ENCODE measurements at regions not wholly inside any gene's neighbourhood (a gene's known extent, or its start where the extent isn't known, plus 50 kb on each side); places are given as distances from the start of the nearest gene placed in this dataset.

DNA sequence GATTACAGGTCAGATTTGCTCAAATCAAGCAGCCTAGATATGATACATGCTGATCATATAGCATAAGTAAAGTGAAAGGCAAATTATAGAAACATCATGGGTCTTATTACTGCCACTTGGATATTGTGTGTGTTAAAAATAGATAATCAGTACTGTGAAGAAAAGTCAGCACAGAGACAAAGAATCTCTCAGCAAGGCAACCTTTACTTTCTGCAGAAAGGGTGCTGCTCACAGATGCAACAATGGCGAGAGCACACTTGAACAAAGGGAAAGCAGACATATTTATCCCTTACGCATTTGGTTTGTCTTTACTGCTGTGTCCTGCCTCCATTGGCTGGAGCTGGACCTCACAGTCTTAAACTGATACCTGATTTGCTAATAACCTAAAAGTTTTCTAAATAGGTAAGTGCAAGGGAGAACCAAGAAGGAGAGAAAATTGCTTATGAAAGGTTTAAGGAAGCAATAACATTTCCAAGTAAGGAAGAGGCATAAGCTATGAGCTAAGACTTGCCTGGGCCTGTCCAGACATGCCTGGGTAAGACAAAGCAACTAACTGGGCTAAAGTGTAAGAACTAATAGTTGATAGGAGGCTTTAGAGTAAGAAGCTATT is 1310.8 kb upstream of the LRRTM3 start:
- no peaks in the 10 kb centered on the region for H3K4me1 Mint-ChIP-seq (ENCODE audit: low read depth, unreplicated experiment)
- ChIA-PET CTCF (no interaction called here), POLR2A (no interaction called here)
- peaks cover 21% of the 10 kb centered on the region for H3K9me3 Mint-ChIP-seq (ENCODE audit: unreplicated experiment)
- Histone ChIP-seq H3K36me3 (ENCODE audit: control insufficient read depth, insufficient read depth, low read length) (no peaks in the 10 kb centered on the region), H3K27me3 (replicated peaks; ENCODE audit: control insufficient read depth, insufficient read depth, low read length) (no peaks in the 10 kb centered on the region), H3K9me3 (peaks cover 11% of the 10 kb centered on the region), H3K4me3 (ENCODE audit: low read depth, low read length) (no peak overlapping the region), H3K4me1 (no peaks in the 10 kb centered on the region)
- DNase-seq = no peak
- intact Hi-C loops (cut with micrococcal nuclease; ENCODE audit: unreplicated experiment) = no loop called here
- H3K27ac Mint-ChIP-seq (ENCODE audit: unreplicated experiment) = no peak overlapping the region
- TF ChIP-seq, protein P1, sequence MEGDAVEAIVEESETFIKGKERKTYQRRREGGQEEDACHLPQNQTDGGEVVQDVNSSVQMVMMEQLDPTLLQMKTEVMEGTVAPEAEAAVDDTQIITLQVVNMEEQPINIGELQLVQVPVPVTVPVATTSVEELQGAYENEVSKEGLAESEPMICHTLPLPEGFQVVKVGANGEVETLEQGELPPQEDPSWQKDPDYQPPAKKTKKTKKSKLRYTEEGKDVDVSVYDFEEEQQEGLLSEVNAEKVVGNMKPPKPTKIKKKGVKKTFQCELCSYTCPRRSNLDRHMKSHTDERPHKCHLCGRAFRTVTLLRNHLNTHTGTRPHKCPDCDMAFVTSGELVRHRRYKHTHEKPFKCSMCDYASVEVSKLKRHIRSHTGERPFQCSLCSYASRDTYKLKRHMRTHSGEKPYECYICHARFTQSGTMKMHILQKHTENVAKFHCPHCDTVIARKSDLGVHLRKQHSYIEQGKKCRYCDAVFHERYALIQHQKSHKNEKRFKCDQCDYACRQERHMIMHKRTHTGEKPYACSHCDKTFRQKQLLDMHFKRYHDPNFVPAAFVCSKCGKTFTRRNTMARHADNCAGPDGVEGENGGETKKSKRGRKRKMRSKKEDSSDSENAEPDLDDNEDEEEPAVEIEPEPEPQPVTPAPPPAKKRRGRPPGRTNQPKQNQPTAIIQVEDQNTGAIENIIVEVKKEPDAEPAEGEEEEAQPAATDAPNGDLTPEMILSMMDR (IDR thresholded peaks at IDR 0.05; ENCODE audit: insufficient read depth in 1 of 2, low read depth in 1 of 2, low read length in 1 of 2, severe bottlenecking in 1 of 2, unreplicated experiment in 1 of 2) = no peak
- no peaks in the 10 kb centered on the region for H3K36me3 Mint-ChIP-seq (ENCODE audit: insufficient read depth, unreplicated experiment)
- H3K27me3 Mint-ChIP-seq (ENCODE audit: insufficient read depth, unreplicated experiment) = no peaks in the 10 kb centered on the region
- H3K4me3 Mint-ChIP-seq (ENCODE audit: unreplicated experiment) = no peak overlapping the region
- no TSS peak for BruUV-seq (replicated peaks)

DNA sequence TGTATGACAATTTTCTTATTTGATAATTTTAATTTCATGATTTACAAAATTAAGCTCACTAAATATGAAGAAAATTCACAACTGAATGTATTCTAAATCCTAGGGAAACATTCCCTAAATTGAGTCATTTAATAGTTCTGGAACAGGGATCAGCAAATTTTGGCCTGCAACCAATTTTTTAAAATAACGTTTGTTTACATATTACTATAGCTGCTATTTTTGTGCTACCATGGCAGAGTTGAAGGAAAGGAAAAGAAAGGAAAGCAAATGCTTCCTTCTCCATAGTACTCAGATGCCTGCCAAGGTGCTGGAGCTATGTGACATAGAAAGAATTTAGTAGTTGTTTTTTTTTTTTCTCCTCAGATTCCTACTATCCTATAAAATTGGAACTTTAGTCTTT is 1307.7 kb upstream of the LRRTM3 start:
- TF ChIP-seq, protein P1 (IDR thresholded peaks at IDR 0.05; ENCODE audit: insufficient read depth in 1 of 2, low read depth in 1 of 2, low read length in 1 of 2, severe bottlenecking in 1 of 2, unreplicated experiment in 1 of 2) = no peak
- CTCF ChIA-PET = no interaction called here
- DNase-seq = no peak
- Mint-ChIP-seq H3K36me3 (ENCODE audit: insufficient read depth, unreplicated experiment) (no peaks in the 10 kb centered on the region), H3K9me3 (ENCODE audit: unreplicated experiment) (peaks cover 21% of the 10 kb centered on the region), H3K4me1 (ENCODE audit: low read depth, unreplicated experiment) (no peaks in the 10 kb centered on the region), H3K27ac (ENCODE audit: unreplicated experiment) (no peak overlapping the region), H3K27me3 (ENCODE audit: insufficient read depth, unreplicated experiment) (no peaks in the 10 kb centered on the region), H3K4me3 (ENCODE audit: unreplicated experiment) (no peak overlapping the region)
- Histone ChIP-seq H3K9me3 (peaks cover 11% of the 10 kb centered on the region), H3K4me3 (ENCODE audit: low read depth, low read length) (no peak overlapping the region), H3K36me3 (ENCODE audit: control insufficient read depth, insufficient read depth, low read length) (no peaks in the 10 kb centered on the region), H3K4me1 (no peaks in the 10 kb centered on the region), H3K27me3 (replicated peaks; ENCODE audit: control insufficient read depth, insufficient read depth, low read length) (no peaks in the 10 kb centered on the region)
- intact Hi-C loops (cut with micrococcal nuclease; ENCODE audit: unreplicated experiment) = no loop called here
- no TSS peak for BruUV-seq (replicated peaks)
- POLR2A ChIA-PET = no interaction called here

DNA sequence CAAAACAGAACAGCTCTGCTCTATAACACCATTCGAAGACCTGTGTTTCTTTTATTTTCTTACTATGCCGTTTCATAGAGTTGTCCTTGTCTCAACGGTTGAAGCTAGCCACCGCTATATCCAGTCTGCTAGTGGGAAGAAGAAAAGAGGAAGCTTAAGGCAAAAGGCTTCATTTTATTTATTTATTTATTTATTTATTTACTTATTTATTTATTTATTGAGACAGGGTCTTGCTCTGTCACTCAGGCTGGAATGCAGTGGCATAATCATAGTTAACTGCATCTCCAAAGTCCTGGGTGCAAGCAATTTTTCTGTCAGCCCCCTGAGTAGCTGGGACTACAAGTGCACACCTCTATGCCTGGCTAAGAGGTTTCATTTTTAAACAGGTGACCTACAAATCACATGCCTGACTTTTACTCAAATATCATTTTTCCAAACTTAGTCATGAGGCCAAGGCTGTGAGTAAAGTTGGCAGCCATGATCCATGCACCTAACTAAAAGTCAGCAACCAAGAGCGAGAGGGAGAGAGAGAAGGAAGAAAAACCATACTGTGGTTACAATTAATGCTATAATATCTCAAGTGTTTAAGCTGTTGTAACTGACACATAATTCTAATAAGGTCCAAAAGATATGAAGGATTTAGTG is 1305.3 kb upstream of the LRRTM3 start:
- no peak overlapping the region for H3K4me3 Mint-ChIP-seq (ENCODE audit: unreplicated experiment)
- TF ChIP-seq, protein P1 (IDR thresholded peaks at IDR 0.05; ENCODE audit: insufficient read depth in 1 of 2, low read depth in 1 of 2, low read length in 1 of 2, severe bottlenecking in 1 of 2, unreplicated experiment in 1 of 2) = no peak
- CTCF ChIA-PET = no interaction called here
- POLR2A ChIA-PET = no interaction called here
- H3K9me3 ChIP-seq = 0 out of 2 replicates have a peak, but pooled peaks cover 3% of the 10 kb centered on the region
- H3K36me3 ChIP-seq (ENCODE audit: control insufficient read depth, insufficient read depth, low read length) = no peaks in the 10 kb centered on the region
- no peak for DNase-seq
- no peaks in the 10 kb centered on the region for H3K4me1 ChIP-seq
- intact Hi-C loops (cut with micrococcal nuclease; ENCODE audit: unreplicated experiment) = no loop called here
- no peaks in the 10 kb centered on the region for H3K27me3 ChIP-seq (replicated peaks; ENCODE audit: control insufficient read depth, insufficient read depth, low read length)
- H3K27ac Mint-ChIP-seq (ENCODE audit: unreplicated experiment) = no peak overlapping the region
- no TSS peak for BruUV-seq (replicated peaks)
- peaks cover 8% of the 10 kb centered on the region for H3K9me3 Mint-ChIP-seq (ENCODE audit: unreplicated experiment)
- H3K36me3 Mint-ChIP-seq (ENCODE audit: insufficient read depth, unreplicated experiment) = no peaks in the 10 kb centered on the region
- no peaks in the 10 kb centered on the region for H3K4me1 Mint-ChIP-seq (ENCODE audit: low read depth, unreplicated experiment)
- no peaks in the 10 kb centered on the region for H3K27me3 Mint-ChIP-seq (ENCODE audit: insufficient read depth, unreplicated experiment)
- no peak overlapping the region for H3K4me3 ChIP-seq (ENCODE audit: low read depth, low read length)

Data from Caco-2 (cell line).